ENCODE measurements at regions not wholly inside any gene's neighbourhood (a gene's known extent, or its start where the extent isn't known, plus 50 kb on each side); places are given as distances from the start of the nearest gene placed in this dataset.

DNA sequence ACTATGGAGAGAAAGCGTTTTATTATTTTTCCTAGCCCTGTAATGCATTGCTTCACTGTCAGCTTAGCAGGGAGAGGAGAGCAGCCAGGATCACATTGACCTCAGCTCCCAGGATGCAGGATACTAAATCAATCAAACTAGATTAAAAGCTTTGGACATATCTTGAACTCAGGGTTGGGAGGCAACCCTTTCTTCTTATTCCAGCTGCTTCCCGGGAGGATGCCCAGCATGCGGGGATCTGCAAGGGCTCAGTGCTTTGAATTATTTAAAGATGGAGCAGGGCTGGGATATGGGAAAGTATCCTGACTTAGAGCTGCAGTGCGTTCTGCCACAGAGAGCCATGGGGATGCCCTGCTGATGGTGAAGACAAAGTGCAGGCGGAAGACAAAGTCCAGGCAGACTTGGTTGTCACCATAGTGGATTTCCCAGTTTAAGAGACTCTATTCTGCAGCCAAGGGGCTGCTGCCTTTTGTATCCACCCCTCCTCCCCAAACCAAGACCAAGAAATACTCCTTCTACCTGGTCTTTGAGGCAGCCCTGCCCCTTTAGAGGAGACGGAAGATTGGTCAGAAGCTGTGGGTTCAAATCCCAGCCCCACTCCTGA lies 1035.0 kb downstream of the TBC1D22A start:
- no peak overlapping the region for H3K4me2 ChIP-seq (ENCODE audit: low read depth, low read length, poor library complexity, severe bottlenecking)
- H3K9ac ChIP-seq (ENCODE audit: low read depth, low read length, poor library complexity, severe bottlenecking), result no peak overlapping the region
- H3K36me3 ChIP-seq (ENCODE audit: insufficient read depth, low read length), result no peaks in the 10 kb centered on the region
- no peaks in the 10 kb centered on the region for H3K79me2 ChIP-seq (ENCODE audit: insufficient read depth, low read length)
- H2AFZ ChIP-seq (ENCODE audit: low read length), result no peak overlapping the region
- no peaks in the 10 kb centered on the region for H4K20me1 ChIP-seq (ENCODE audit: insufficient read depth, low read length, poor library complexity, severe bottlenecking)
- no peaks in the 10 kb centered on the region for H3K4me1 ChIP-seq (ENCODE audit: insufficient read depth, low read length, poor library complexity, severe bottlenecking)
- H3K9me3 ChIP-seq (ENCODE audit: insufficient read depth, low read depth, low read length), result peaks cover 5% of the 10 kb centered on the region; the same call in 1 of the 2 replicates
- no peak overlapping the region for H3K4me3 ChIP-seq (ENCODE audit: low read length, poor library complexity, severe bottlenecking)
- no peaks in the 10 kb centered on the region for H3K9me2 ChIP-seq (replicated peaks; ENCODE audit: low read depth, low read length)
- no peaks in the 10 kb centered on the region for H3K27me3 ChIP-seq (ENCODE audit: insufficient read depth, low read length, poor library complexity, severe bottlenecking)
- no peaks in the 10 kb centered on the region for H3F3A ChIP-seq (ENCODE audit: low read depth)
- TF ChIP-seq EZH2phosphoT487 (IDR thresholded peaks at IDR 0.05; ENCODE audit: borderline replicate concordance) (no peak), CTCF (conservative IDR thresholded peaks at IDR 0.05; ENCODE audit: low read length) (no peak)

GRCh38 chr22:47796128-47796908 lies 1033.9 kb downstream of the TBC1D22A start:
- H3K79me2 ChIP-seq (ENCODE audit: insufficient read depth, low read length), result no peaks in the 10 kb centered on the region
- H3K36me3 ChIP-seq (ENCODE audit: insufficient read depth, low read length), result no peaks in the 10 kb centered on the region
- TF ChIP-seq CTCF (conservative IDR thresholded peaks at IDR 0.05; ENCODE audit: low read length), result no peak
- no peak for TF ChIP-seq EZH2phosphoT487 (IDR thresholded peaks at IDR 0.05; ENCODE audit: borderline replicate concordance)
- no peaks in the 10 kb centered on the region for H3K9me2 ChIP-seq (replicated peaks; ENCODE audit: low read depth, low read length)
- H3K9ac ChIP-seq (ENCODE audit: low read depth, low read length, poor library complexity, severe bottlenecking), result no peak overlapping the region
- no peak overlapping the region for H3K4me2 ChIP-seq (ENCODE audit: low read depth, low read length, poor library complexity, severe bottlenecking)
- no peaks in the 10 kb centered on the region for H3F3A ChIP-seq (ENCODE audit: low read depth)
- H3K9me3 ChIP-seq (ENCODE audit: insufficient read depth, low read depth, low read length), result peaks cover 5% of the 10 kb centered on the region; the same call in 1 of the 2 replicates
- H2AFZ ChIP-seq (ENCODE audit: low read length), result no peak overlapping the region
- H3K27me3 ChIP-seq (ENCODE audit: insufficient read depth, low read length, poor library complexity, severe bottlenecking), result no peaks in the 10 kb centered on the region
- no peak overlapping the region for H3K4me3 ChIP-seq (ENCODE audit: low read length, poor library complexity, severe bottlenecking)
- no peaks in the 10 kb centered on the region for H4K20me1 ChIP-seq (ENCODE audit: insufficient read depth, low read length, poor library complexity, severe bottlenecking)
- H3K4me1 ChIP-seq (ENCODE audit: insufficient read depth, low read length, poor library complexity, severe bottlenecking), result no peaks in the 10 kb centered on the region

DNA sequence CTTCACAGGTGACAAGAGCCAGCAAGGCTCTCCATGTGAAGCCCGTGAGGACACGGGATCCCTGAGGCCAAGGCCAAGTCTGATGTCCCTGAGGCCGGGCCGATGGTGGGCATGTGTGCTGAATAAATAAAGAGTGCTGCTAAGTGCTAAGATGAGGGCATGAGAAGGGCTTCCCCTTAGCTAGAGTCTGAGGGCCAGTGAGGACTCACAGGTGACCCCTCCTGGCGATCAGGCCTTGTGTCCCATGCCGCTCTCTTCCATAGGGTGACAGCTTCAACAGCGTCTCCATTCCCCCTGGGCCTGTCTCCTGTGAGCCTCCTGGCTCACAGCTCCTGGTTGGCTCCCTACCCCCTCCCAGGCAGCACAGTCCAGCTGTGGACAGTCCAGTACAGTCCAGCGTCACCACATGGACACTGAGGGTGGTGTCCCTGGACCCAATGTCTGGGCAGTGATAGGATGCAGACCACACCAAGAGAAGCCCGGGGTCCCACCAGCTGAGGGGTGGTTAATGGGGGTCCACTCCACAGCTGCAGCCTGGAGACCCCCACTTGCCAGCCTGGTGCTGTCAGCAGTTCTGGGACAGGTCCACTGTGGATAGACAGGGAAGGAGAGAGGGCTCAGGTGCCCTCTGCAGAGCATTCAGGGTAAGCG lies 1033.2 kb downstream of the TBC1D22A start:
- no peaks in the 10 kb centered on the region for H3F3A ChIP-seq (ENCODE audit: low read depth)
- TF ChIP-seq EZH2phosphoT487 (IDR thresholded peaks at IDR 0.05; ENCODE audit: borderline replicate concordance), result no peak
- no peak for TF ChIP-seq CTCF (conservative IDR thresholded peaks at IDR 0.05; ENCODE audit: low read length)
- H3K4me2 ChIP-seq (ENCODE audit: low read depth, low read length, poor library complexity, severe bottlenecking), result no peak overlapping the region
- H3K4me3 ChIP-seq (ENCODE audit: low read length, poor library complexity, severe bottlenecking), result no peak overlapping the region
- no peak overlapping the region for H3K9ac ChIP-seq (ENCODE audit: low read depth, low read length, poor library complexity, severe bottlenecking)
- H3K36me3 ChIP-seq (ENCODE audit: insufficient read depth, low read length), result no peaks in the 10 kb centered on the region
- no peaks in the 10 kb centered on the region for H3K4me1 ChIP-seq (ENCODE audit: insufficient read depth, low read length, poor library complexity, severe bottlenecking)
- no peaks in the 10 kb centered on the region for H4K20me1 ChIP-seq (ENCODE audit: insufficient read depth, low read length, poor library complexity, severe bottlenecking)
- H3K9me2 ChIP-seq (replicated peaks; ENCODE audit: low read depth, low read length), result no peaks in the 10 kb centered on the region
- H2AFZ ChIP-seq (ENCODE audit: low read length), result no peak overlapping the region
- no peaks in the 10 kb centered on the region for H3K27me3 ChIP-seq (ENCODE audit: insufficient read depth, low read length, poor library complexity, severe bottlenecking)
- no peaks in the 10 kb centered on the region for H3K79me2 ChIP-seq (ENCODE audit: insufficient read depth, low read length)
- peaks cover 5% of the 10 kb centered on the region; the same call in 1 of the 2 replicates for H3K9me3 ChIP-seq (ENCODE audit: insufficient read depth, low read depth, low read length)
